Suprapubic skin (tissue), 4 donors: ENCODE measurements at regions not wholly inside any gene's neighbourhood (a gene's known extent, or its start where the extent isn't known, plus 50 kb on each side); places are given as distances from the start of the nearest gene placed in this dataset.

Experiments
- DNase-seq, 2 donors: peaks; one replicate each; pipeline ENCODE4 v3.0.0-alpha.2; 2019; ENCODE audit warnings: low spot score in 2 of 2
- H3K27ac ChIP-seq: fragments of 200-600 bp; sonication (generic); one replicate; pipeline ENCODE4 v1.5.1; 2019
- H3K27me3 ChIP-seq: fragments of 200-600 bp; sonication (generic); one replicate; pipeline ENCODE4 v1.5.1; 2019
- H3K36me3 ChIP-seq: fragments of 200-600 bp; sonication (generic); one replicate; pipeline ENCODE4 v1.5.1; 2019
- H3K4me1 ChIP-seq: fragments of 200-600 bp; sonication (generic); one replicate; pipeline ENCODE4 v1.5.1; 2019
- H3K4me3 ChIP-seq: fragments of 200-600 bp; sonication (generic); one replicate; pipeline ENCODE4 v1.5.1; 2019; ENCODE audit warnings: mild to moderate bottlenecking
- H3K9me3 ChIP-seq: fragments of 200-600 bp; sonication (generic); one replicate; pipeline ENCODE4 v1.5.1; 2019
- CTCF ChIP-seq, 2 donors: fragments of 200-600 bp in 1 of 2; fragments of 450-650 bp in 1 of 2; sonication (generic) in 1 of 2; IDR thresholded peaks; one replicate each; pipeline ENCODE4 v1.5.1; 2016 to 2019; ENCODE audit warnings: antibody characterized with exemption in 2 of 2, mild to moderate bottlenecking in 1 of 2, moderate library complexity in 1 of 2
- EP300 ChIP-seq: sonication (generic); formaldehyde crosslinking; IDR thresholded peaks from one replicate; pipeline ENCODE4 v1.6.1; 2017; ENCODE audit warnings: antibody characterized with exemption
- POLR2A ChIP-seq, 2 donors: fragments of 450-650 bp; IDR thresholded peaks; one replicate each; pipeline ENCODE4 v1.6.1; 2017; ENCODE audit warnings: antibody characterized with exemption in 2 of 2, mild to moderate bottlenecking in 2 of 2, moderate library complexity in 2 of 2
- POLR2AphosphoS5 ChIP-seq, 3 donors: sonication (generic); formaldehyde crosslinking; IDR thresholded peaks; one replicate each; pipeline ENCODE4 v1.6.1; 2017; ENCODE audit warnings: antibody characterized with exemption in 3 of 3
- WGBS: methylation state at CpG from one replicate; pipeline ENCODE4 v1.1.5; 2018; 5-methylcytosine and 5-hydroxymethylcytosine counted together

GRCh38 chr10:10612151-10612550 is 405.5 kb upstream of the CELF2 start:
- WGBS = 76% methylated on average over 3 of the region's 3 CpGs
- no peak for DNase-seq

GRCh38 chr10:10613656-10614244 is 403.9 kb upstream of the CELF2 start:
- no peaks in the 10 kb centered on the region for H3K27me3 ChIP-seq
- no peaks in the 10 kb centered on the region for H3K4me1 ChIP-seq
- no peak overlapping the region for H3K4me3 ChIP-seq
- no peaks in the 10 kb centered on the region for H3K9me3 ChIP-seq
- no peaks in the 10 kb centered on the region for H3K36me3 ChIP-seq
- whole genome bisulfite sequencing = 63% methylated on average over 3 of the region's 3 CpGs
- no peak overlapping the region for H3K27ac ChIP-seq
- TF ChIP-seq EP300 (no peak), CTCF (IDR thresholded peaks at IDR 0.05) (no peak), POLR2AphosphoS5 (IDR thresholded peaks at IDR 0.05) (no peak), POLR2A (IDR thresholded peaks at IDR 0.05) (no peak)
- no peak for DNase-seq

More at GRCh38 chr10:10612151-10612550, 405.5 kb upstream of the CELF2 start:
- H3K27ac ChIP-seq = no peak overlapping the region
- H3K9me3 ChIP-seq = no peaks in the 10 kb centered on the region
- H3K4me3 ChIP-seq = no peak overlapping the region
- no peaks in the 10 kb centered on the region for H3K4me1 ChIP-seq
- H3K27me3 ChIP-seq = no peaks in the 10 kb centered on the region
- no peaks in the 10 kb centered on the region for H3K36me3 ChIP-seq
- TF ChIP-seq POLR2AphosphoS5 (IDR thresholded peaks at IDR 0.05) (no peak), CTCF (IDR thresholded peaks at IDR 0.05) (no peak), EP300 (no peak), POLR2A (IDR thresholded peaks at IDR 0.05) (no peak)

- Histone ChIP-seq H3K4me1 (no peaks in the 10 kb centered on the region), H3K4me3 (no peak overlapping the region), H3K36me3 (no peaks in the 10 kb centered on the region), H3K27ac (no peak overlapping the region), H3K27me3 (no peaks in the 10 kb centered on the region), H3K9me3 (no peaks in the 10 kb centered on the region)
- DNase-seq = no peak
- WGBS = 72% methylated on average over 2 of the region's 2 CpGs
- TF ChIP-seq CTCF (IDR thresholded peaks at IDR 0.05) = no peak
- TF ChIP-seq POLR2A (IDR thresholded peaks at IDR 0.05) = no peak
- no peak for TF ChIP-seq POLR2AphosphoS5 (IDR thresholded peaks at IDR 0.05)
- no peak for TF ChIP-seq EP300
Observed at GRCh38 chr10:10617686-10618085, 400.0 kb upstream of the CELF2 start.

GRCh38 chr10:10618139-10618538 is 399.5 kb upstream of the CELF2 start:
- Histone ChIP-seq H3K27me3 (no peaks in the 10 kb centered on the region), H3K4me1 (peaks cover under 1% of the 10 kb centered on the region), H3K27ac (no peak overlapping the region), H3K4me3 (no peak overlapping the region), H3K9me3 (no peaks in the 10 kb centered on the region), H3K36me3 (no peaks in the 10 kb centered on the region)
- no peak for DNase-seq
- WGBS = 96% methylated on average over 1 of the region's 1 CpG
- TF ChIP-seq POLR2AphosphoS5 (IDR thresholded peaks at IDR 0.05) (no peak), POLR2A (IDR thresholded peaks at IDR 0.05) (no peak), EP300 (no peak), CTCF (IDR thresholded peaks at IDR 0.05) (no peak)

- DNase-seq = no peak
- Histone ChIP-seq H3K4me3 (no peak overlapping the region), H3K27ac (peak overlapping the region; percentile 62), H3K4me1 (peaks cover 5% of the 10 kb centered on the region), H3K27me3 (no peaks in the 10 kb centered on the region), H3K36me3 (no peaks in the 10 kb centered on the region), H3K9me3 (no peaks in the 10 kb centered on the region)
- WGBS = 74% methylated on average over 6 of the region's 6 CpGs
- no peak for TF ChIP-seq CTCF (IDR thresholded peaks at IDR 0.05)
- no peak for TF ChIP-seq EP300
- TF ChIP-seq POLR2AphosphoS5 (IDR thresholded peaks at IDR 0.05) = peak in 1 of 3 donors; percentile 19
Observed at GRCh38 chr10:10623958-10624566, 393.6 kb upstream of the CELF2 start.
